HG03442 (cell line): ENCODE measurements at regions not wholly inside any gene's neighbourhood (a gene's known extent, or its start where the extent isn't known, plus 50 kb on each side); places are given as distances from the start of the nearest gene placed in this dataset.

Source experiments
- ATAC-seq: cut with Tn5 transposase; IDR thresholded peaks from one replicate; pipeline ENCODE4 v1.9.1; 2021; ENCODE audit warnings: mild to moderate bottlenecking, moderate library complexity; ENCODE audit not compliant: unreplicated experiment

DNA sequence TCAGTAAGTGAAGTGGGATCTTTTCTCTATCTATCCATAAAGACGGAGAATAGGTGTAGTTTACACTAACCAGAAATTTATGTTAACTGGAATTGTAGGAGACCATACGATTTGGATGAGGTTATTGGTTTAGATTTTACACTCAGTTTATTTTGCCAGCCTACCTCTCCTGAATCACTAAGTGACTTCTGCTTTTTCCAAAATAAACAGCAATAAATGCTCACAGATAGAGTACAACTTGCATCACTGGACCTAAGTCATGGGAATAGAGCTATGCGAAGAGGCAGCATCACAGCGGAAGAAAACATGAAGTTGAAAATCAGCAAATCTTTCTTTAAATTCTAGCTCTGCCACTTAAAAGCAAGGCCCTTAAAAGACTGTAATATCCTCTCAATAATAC lies 781.0 kb downstream of the LIG4 start:
- no peak for ATAC-seq

DNA sequence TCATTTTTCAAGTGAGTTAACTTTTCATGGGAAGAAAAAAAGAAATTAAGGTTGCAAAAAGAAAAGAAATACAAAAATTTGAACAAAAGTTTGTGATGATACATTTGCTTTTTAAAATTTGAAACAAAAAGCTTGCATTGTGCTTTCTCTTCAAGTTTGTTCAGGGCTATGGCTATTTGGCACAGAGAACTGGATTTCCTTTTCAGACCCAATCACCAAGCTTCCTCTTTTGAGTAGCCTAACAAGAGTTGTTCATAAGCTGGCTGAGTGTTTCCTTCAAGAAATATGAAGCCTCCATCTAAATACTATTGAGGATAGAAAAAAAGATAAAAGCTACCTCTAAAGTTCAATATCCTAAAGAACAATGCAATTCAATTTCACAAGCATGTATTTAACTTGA lies 787.8 kb downstream of the LIG4 start:
- ATAC-seq = no peak

DNA sequence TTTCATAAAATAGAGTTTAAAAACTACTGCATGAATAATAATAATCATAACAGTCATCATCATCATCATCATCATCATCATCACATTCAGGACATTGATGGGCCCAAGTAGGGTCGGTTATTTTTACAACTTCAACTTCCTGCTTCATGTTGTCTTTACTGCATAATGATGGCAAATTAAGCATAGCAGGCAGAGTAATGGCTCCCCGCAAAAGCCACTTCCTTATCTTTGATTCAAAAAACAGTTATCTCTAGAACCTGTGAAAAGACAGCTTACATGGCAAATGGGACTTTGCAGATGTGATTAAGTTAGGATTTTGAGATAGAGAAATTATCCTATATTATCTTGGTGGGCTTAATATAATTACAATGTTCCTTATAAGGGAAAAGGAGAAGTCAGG lies 792.9 kb downstream of the LIG4 start:
- no peak for ATAC-seq

DNA sequence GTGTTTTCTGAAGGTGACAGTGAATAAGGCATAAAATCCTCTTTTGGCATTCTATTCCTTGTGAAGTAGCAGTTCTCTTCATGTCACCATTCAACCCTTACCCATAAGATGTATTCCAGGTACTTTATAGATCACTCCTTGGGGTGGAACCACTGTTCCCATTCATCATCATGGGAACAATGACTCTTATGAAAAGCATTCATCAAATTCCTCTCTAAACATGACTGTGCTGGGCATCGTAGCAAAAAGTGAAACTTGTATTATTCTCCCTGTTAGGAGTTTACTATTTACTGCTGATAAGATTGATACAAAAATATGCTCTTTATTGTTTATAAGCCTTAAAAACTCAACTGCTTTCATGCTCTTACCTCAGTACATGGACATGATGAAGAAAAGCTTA lies 793.4 kb downstream of the LIG4 start:
- ATAC-seq = no peak

DNA sequence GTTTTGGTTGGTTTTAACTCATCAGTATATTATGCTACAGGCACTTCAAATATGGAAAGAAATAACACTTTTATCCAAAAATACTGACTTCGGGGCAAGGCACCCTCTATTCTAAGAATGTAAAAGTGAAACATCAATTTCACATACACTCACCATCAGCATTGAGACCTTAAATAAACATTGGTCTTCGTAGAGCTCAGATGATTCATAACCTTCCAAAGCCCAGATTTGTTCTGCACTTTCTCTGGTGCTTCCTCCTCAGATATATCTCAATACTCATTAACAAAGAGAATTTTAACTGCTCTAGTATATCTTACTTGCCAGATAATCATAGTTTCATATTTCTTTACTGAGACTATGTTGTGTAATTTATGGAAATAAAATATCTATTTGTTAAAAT lies 794.3 kb downstream of the LIG4 start:
- ATAC-seq = no peak

DNA sequence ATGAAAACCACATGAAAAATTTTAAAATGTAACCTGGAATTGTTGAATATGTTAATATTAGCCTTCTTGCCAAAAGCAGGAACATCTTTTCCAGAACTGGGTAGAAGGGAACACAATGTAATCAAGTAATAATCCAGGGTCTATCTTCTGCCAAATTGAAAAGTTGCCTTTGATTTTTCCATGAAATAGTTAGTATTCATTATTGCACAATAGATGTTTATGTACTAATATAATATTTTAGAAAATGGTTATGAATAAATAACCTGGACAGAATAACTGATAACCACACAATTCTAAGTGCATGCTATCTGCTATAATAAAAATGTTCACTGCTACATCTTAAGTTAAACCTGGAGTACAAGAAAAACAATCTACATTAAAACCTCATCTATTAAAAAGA lies 802.3 kb downstream of the LIG4 start:
- no peak for ATAC-seq

DNA sequence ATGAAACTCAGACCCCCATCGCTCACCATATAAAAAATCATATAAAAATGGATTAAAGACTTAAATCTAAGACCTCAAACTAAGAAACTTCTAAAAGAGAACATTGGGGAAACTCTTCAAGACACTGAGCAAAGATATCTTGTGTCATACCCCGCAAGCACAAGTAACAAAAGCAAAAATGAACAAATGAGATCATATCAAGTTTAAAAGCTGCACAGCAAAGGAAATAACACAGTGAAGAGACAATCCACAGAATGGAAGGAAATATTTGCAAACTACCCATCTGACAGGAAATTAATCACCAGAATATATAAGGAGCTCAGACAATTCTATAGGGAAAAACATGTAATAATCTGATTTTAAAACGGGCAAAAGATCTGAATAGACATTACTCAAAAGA lies 808.3 kb downstream of the LIG4 start:
- ATAC-seq = no peak

DNA sequence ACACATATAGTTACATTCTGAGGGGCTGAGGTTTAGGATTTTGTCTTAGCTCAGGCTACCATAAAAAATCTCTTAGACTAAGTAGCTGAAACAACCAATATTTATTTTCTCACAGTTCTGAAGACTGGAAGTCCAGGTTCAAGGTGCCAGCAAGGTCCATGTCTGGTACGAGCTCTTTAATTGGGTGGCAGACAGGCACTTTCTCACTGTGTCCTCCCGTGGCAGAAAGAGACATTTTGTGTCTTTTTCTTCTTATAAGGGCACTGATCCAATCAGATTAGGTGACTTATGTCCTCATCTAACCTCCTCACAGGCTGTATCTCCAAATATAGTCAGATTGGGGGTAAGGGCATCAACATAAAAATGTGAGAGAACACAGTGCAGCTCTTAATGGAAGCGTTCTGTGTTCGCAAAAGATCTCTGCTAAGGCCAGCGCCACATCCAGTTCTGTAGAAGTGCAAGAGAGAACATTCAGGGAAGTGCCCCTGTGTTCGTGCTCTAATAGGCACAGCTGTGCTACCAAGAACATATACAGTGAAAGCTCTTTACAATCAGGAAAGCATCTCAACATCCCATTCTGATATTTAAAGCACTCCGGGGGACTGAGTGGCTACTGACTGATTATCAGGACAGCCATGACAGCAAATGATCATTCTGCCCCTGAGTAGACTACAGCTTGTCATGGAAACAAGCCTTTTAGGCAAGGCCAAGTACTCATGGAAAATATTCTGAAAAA lies 819.2 kb downstream of the LIG4 start:
- no peak for ATAC-seq

DNA sequence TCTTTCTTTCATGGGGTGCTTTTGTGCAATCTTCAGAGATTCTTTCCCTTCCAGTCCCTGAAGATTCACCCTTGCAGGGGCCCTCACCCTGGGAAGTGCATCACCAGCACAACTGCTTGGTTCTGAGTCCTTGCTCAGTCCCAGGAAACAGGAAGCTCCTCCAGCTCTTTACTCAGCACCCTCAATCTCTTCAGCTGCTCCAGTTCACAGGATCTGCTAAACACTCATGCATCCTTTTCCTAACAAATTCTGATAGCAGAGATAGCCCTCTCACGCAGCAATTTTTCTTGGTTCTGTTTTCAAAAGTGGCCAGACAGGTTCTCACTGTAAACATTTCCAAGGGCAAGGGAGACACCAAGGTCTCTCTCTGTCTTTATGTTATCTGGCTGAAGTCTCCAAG lies 823.1 kb downstream of the LIG4 start:
- ATAC-seq = no peak

DNA sequence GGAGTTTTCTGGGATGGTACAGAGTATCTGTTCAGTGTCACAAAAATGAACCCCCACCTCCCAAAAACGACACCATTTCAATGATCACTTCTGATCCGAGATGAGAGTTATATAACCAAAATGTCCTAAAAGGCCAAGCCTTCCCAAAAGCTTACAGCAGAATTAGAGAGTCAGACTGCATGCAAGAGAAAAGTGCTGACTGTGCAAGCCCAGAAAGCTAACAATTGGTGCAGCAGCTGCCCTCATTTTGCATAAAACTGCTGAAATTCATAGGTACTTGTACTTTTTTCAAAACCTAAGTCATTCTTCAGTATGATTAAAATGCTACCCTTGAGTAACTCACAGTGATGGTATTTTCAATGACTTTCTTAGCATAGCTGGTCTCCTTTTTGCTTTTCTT lies 819.6 kb upstream of the ARGLU1 start:
- no peak for ATAC-seq

DNA sequence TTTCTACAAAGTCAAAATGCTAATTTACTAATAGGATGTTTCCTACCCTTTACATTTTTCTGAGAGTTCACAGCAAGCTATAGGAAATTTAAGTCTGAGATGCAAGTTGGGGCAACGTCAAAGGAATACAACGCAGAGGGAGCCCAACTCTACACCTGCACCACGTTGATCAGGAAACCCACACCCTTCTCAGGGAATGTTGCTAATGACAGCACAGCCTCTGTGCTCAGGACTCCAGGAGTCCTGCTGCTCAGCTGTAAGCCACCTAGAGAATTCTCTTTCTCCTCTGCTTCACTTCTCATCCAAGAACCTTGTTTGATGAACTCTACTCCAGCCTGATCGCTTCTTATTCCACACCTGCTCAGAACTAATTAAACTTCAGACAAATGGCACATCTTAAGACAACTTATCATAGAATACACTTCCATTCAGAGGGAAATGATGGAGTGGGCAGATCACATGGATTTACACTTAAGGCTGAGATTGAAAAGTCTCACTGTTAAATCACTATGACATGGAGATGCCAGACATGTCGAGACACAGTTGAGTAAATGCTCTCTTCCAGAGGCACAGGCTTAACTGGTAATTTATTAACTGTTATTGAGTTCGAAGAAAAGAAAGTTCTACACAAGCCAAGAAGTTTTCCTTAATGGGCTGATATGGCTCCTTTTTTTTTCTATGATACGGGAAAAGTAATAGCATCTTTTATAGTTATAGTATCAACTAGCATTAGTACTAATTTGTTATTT lies 811.6 kb upstream of the ARGLU1 start:
- ATAC-seq = no peak

DNA sequence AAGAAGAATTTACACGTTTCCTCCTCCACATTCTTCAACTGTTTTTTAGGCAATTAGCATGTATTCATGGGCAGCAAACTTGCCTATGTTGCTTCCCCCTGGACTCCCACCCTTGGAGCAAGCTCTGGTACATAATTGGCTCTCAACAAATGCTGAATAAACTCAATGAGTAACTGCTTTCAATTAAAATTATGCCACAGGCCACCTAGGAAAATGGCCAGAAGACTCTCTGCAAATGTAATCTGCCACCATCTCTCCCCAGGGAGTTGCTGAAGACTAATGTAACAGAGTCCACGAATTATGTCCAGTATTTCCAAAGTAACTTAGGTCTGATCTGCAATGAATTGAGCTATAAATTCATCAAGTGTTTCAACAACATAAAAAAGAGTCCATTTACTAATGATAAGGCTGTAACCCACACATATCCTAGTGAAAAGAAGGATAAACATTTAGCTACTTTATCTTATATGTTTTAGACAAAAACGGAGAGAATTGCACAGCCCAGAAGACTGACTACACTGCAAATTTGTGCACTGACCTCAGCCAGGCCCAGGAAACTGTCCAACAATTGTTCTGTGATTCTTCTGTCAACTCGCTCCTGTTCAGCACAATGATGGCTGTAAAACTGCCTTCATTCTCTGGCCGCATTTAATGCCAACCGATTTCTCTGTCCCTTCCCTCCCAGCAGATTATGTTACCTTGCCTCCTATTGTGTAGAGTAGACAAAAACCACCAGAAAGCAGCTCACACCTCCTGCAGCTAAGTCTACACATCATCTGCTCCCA lies 808.6 kb upstream of the ARGLU1 start:
- no peak for ATAC-seq

DNA sequence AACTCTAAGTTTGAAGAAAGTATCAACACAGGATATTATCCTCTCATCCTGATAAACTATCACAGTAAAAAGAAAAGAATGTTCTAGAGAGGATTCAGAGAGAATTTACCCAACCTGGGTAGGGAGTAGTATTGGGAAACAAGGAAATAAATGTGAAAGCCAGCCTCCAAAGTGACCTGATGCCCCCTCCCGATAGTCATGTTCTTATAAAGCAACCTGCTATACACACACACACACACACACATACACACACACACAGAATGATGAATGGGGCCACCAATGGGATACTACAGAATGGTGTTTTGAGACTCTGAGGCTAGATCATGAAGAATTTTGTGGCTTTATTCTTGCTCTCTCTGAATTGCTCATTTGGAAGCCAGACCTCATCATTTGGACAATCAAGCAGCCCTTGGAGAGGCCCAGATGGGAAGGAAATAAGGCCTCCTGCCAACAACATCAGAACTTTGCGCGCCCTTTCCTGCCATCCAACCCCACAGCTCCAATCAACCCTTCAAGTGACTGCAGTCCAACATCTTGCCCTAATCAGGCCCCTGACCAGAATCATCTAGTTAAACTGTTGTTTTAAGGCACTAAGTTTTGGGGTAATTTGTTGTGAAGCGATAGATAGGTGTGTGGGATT lies 807.9 kb upstream of the ARGLU1 start:
- no peak for ATAC-seq

DNA sequence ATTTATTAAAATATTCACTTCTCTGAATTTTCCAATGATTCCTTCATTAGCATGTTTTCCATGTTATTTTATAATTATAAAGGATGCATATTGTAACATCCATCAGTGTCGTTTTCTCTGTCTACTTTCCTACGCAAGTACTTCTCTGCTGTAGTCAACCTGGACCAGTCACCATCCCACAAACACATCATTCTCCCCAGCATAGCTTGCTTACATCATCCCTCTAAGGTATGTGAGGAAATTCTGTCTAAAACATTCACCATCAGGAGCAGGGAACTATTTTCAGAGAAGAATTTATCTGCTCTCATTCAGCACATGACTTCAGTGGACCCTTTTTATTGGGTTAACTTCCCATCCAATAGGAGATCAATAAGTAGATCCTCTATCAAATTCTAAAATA lies 806.1 kb upstream of the ARGLU1 start:
- ATAC-seq = no peak

DNA sequence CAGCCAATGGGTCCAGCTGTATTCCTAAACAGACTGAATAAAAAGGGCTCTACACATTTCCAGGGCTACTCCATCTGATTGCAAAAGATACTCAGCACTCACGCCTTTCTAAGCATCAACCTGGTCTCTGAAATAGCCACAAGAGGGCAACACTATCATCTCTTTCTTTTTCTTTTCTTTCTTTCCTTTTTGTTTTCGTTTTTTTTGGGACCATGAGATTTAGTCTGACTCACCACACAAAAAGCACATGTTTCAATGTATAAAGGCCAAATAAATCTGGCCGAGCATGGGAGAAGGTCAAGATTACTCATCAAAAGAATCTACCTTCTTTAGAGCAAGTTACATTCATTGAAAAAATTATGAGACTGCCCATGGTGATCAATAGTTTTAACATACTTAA lies 805.6 kb upstream of the ARGLU1 start:
- no peak for ATAC-seq

DNA sequence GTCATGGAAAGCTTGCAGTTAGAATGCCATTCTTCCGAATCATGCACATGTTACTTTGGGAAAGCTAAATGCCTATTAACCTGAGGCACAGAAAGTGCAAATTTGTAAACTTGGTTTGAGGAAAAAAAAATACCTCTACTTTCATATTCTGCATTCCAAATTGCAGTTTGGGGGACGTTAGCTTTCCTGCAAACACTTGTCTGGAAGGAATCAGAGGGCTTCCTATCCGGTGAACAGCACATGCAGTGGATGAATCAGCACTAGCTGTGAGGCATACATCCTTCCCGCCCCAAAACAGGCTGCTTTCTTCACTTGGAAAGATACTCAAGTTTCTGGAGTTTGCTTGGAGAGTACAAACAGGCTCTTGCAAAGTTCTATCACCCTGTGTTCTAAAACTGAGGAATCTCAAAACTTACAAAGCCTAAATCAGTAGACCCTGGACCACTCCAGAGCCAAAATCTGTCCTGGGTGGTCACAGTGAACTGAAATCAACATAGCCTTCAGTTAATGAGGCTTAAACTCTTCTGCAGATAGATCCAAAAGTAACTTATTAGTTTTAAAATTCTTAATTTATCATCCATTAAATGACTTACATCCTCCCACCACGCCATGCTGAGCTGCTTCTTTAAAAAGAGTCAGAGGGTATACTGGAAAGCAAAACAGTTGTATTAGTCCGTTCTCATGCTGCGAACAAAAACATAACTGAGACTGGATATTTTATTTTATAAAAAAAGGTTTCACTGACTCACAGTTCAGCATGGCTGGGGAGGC lies 802.3 kb upstream of the ARGLU1 start:
- ATAC-seq = no peak

DNA sequence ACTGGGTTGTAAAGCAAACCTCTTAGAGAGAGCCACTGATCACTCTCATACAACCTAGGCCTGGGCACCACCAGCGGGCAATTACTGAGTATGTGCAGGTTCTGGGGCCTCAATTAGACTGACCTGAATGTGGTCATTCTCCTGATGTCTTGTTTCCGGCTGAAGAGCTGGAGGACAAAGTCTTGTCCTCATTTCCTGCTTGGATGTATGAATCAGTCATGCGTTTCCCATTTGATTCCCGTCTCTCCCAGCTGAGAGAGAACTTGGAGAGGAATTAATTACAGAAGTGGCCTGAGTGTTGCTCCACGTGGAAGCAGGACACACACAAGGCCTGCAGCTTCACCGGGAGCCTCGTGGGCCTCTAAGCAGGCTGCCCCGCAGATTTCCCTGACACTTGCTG lies 799.3 kb upstream of the ARGLU1 start:
- ATAC-seq = no peak

DNA sequence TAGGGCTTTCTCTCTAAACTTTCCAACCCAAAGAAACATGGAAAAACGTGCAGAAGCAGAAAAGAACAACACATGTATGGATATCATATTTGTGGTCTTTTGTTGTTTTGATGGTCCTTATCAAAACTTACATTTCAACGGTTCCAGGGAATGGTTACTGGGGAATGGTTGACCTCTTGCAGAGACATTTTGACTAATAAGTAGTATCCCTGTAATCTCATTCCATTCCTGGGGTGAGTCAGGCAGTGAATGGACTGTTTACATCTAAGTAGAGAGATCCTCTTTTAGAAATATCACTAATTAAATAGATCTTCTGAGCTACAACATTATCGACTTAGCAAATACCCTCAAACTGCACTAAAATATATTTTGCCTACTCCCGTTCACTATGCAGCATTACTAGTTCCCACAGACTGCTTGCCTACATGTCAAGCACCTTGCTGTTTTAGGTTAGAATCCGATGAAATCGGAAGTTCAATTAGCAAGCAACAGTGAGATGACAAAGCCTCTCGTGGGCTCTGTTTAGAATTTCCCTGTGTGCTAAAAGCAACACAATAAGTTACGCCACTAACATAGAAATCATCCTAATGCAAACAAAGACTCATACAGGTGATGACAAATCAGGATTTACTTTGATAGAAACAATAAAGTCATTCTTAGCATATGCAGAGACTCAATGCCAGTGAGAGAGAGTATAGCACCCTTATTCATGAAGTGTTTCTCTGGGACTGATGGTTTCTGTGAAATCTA lies 797.7 kb upstream of the ARGLU1 start:
- no peak for ATAC-seq

DNA sequence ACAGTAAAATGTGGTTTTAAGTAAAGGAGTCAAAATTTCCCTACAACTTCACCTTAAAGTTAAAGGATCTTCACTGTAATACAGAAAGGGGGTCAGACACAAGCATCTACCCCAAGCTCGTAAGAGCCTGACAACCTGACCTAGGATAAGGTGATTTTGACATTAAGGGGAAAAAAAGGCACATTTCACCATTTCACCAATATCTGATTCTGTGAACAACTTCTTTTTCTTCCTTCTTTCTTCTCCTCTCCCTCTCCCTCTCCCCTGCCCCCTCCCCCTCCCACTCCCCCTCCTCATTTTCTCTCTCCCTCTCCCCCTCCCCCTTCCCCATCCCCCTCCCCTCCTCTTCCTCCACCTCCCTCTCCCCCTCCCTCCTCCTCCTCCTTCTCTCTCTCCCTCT lies 796.7 kb upstream of the ARGLU1 start:
- no peak for ATAC-seq

DNA sequence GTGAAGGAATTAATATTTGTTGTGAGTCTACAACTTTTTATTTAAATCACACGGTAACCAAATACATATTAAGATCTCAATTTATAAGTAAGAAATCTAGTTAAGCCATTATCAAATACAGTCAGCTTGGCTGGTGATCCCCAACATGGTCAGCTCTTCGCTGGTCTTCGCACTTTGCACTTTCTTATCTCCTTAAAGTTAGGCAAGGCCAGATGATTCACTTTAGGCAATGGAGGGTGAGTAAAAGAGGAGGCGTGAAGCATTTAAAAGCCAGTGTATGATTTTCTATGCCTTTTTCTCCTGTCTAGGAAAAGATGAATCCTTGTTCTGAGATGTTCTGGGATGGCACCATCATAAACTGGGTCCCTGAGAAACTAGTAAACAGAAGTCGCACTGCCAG lies 793.7 kb upstream of the ARGLU1 start:
- ATAC-seq = no peak
